ENCODE measurements at regions not wholly inside any gene's neighbourhood (a gene's known extent, or its start where the extent isn't known, plus 50 kb on each side); places are given as distances from the start of the nearest gene placed in this dataset.

GRCh38 chr16:26344976-26345375, 653.2 kb downstream of the HS3ST4 start:
- Mint-ChIP-seq H3K4me3 (ENCODE audit: unreplicated experiment) (no peak overlapping the region), H3K9me3 (ENCODE audit: unreplicated experiment) (no peaks in the 10 kb centered on the region), H3K4me1 (ENCODE audit: low read depth, unreplicated experiment) (no peaks in the 10 kb centered on the region), H3K36me3 (ENCODE audit: insufficient read depth, unreplicated experiment) (no peaks in the 10 kb centered on the region), H3K27me3 (ENCODE audit: insufficient read depth, unreplicated experiment) (peaks cover 13% of the 10 kb centered on the region), H3K27ac (ENCODE audit: unreplicated experiment) (no peak overlapping the region)
- Histone ChIP-seq H3K36me3 (ENCODE audit: control insufficient read depth, insufficient read depth, low read length) (no peaks in the 10 kb centered on the region), H3K4me1 (no peaks in the 10 kb centered on the region), H3K27me3 (replicated peaks; ENCODE audit: control insufficient read depth, insufficient read depth, low read length) (no peaks in the 10 kb centered on the region), H3K4me3 (ENCODE audit: low read depth, low read length) (no peak overlapping the region), H3K9me3 (no peaks in the 10 kb centered on the region)
- ChIA-PET POLR2A (no interaction called here), CTCF (no interaction called here)
- DNase-seq: no peak
- no TSS peak for BruUV-seq (replicated peaks)
- intact Hi-C loops (cut with micrococcal nuclease; ENCODE audit: unreplicated experiment): no loop called here
- TF ChIP-seq, protein P1, sequence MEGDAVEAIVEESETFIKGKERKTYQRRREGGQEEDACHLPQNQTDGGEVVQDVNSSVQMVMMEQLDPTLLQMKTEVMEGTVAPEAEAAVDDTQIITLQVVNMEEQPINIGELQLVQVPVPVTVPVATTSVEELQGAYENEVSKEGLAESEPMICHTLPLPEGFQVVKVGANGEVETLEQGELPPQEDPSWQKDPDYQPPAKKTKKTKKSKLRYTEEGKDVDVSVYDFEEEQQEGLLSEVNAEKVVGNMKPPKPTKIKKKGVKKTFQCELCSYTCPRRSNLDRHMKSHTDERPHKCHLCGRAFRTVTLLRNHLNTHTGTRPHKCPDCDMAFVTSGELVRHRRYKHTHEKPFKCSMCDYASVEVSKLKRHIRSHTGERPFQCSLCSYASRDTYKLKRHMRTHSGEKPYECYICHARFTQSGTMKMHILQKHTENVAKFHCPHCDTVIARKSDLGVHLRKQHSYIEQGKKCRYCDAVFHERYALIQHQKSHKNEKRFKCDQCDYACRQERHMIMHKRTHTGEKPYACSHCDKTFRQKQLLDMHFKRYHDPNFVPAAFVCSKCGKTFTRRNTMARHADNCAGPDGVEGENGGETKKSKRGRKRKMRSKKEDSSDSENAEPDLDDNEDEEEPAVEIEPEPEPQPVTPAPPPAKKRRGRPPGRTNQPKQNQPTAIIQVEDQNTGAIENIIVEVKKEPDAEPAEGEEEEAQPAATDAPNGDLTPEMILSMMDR (IDR thresholded peaks at IDR 0.05; ENCODE audit: insufficient read depth in 1 of 2, low read depth in 1 of 2, low read length in 1 of 2, severe bottlenecking in 1 of 2, unreplicated experiment in 1 of 2): no peak

- no peak overlapping the region for H3K4me3 ChIP-seq (ENCODE audit: low read depth, low read length)
- H3K27me3 Mint-ChIP-seq (ENCODE audit: insufficient read depth, unreplicated experiment): peaks cover 13% of the 10 kb centered on the region
- no peaks in the 10 kb centered on the region for H3K9me3 ChIP-seq
- CTCF ChIA-PET: no interaction called here
- H3K36me3 Mint-ChIP-seq (ENCODE audit: insufficient read depth, unreplicated experiment): no peaks in the 10 kb centered on the region
- H3K9me3 Mint-ChIP-seq (ENCODE audit: unreplicated experiment): no peaks in the 10 kb centered on the region
- H3K27ac Mint-ChIP-seq (ENCODE audit: unreplicated experiment): no peak overlapping the region
- POLR2A ChIA-PET: no interaction called here
- TF ChIP-seq, protein P1 (IDR thresholded peaks at IDR 0.05; ENCODE audit: insufficient read depth in 1 of 2, low read depth in 1 of 2, low read length in 1 of 2, severe bottlenecking in 1 of 2, unreplicated experiment in 1 of 2): no peak
- H3K27me3 ChIP-seq (replicated peaks; ENCODE audit: control insufficient read depth, insufficient read depth, low read length): no peaks in the 10 kb centered on the region
- intact Hi-C loops (cut with micrococcal nuclease; ENCODE audit: unreplicated experiment): no loop called here
- H3K4me1 ChIP-seq: no peaks in the 10 kb centered on the region
- no peaks in the 10 kb centered on the region for H3K4me1 Mint-ChIP-seq (ENCODE audit: low read depth, unreplicated experiment)
- no peak overlapping the region for H3K4me3 Mint-ChIP-seq (ENCODE audit: unreplicated experiment)
- no peak for DNase-seq
- H3K36me3 ChIP-seq (ENCODE audit: control insufficient read depth, insufficient read depth, low read length): no peaks in the 10 kb centered on the region
- BruUV-seq (replicated peaks): no TSS peak
These were observed 654.2 kb downstream of the HS3ST4 start for GRCh38 chr16:26345966-26346365.

GRCh38 chr16:26348095-26348494, 656.3 kb downstream of the HS3ST4 start:
- H3K36me3 ChIP-seq (ENCODE audit: control insufficient read depth, insufficient read depth, low read length): no peaks in the 10 kb centered on the region
- no TSS peak for BruUV-seq (replicated peaks)
- H3K4me1 ChIP-seq: no peaks in the 10 kb centered on the region
- intact Hi-C loops (cut with micrococcal nuclease; ENCODE audit: unreplicated experiment): no loop called here
- Mint-ChIP-seq H3K36me3 (ENCODE audit: insufficient read depth, unreplicated experiment) (no peaks in the 10 kb centered on the region), H3K4me3 (ENCODE audit: unreplicated experiment) (no peak overlapping the region), H3K27ac (ENCODE audit: unreplicated experiment) (no peak overlapping the region), H3K27me3 (ENCODE audit: insufficient read depth, unreplicated experiment) (peaks cover 7% of the 10 kb centered on the region), H3K4me1 (ENCODE audit: low read depth, unreplicated experiment) (no peaks in the 10 kb centered on the region), H3K9me3 (ENCODE audit: unreplicated experiment) (no peaks in the 10 kb centered on the region)
- POLR2A ChIA-PET: no interaction called here
- H3K4me3 ChIP-seq (ENCODE audit: low read depth, low read length): no peak overlapping the region
- CTCF ChIA-PET: no interaction called here
- TF ChIP-seq, protein P1 (IDR thresholded peaks at IDR 0.05; ENCODE audit: insufficient read depth in 1 of 2, low read depth in 1 of 2, low read length in 1 of 2, severe bottlenecking in 1 of 2, unreplicated experiment in 1 of 2): no peak
- DNase-seq: no peak
- no peaks in the 10 kb centered on the region for H3K9me3 ChIP-seq
- no peaks in the 10 kb centered on the region for H3K27me3 ChIP-seq (replicated peaks; ENCODE audit: control insufficient read depth, insufficient read depth, low read length)
